Left cardiac atrium (tissue), 4 donors: ENCODE measurements at regions not wholly inside any gene's neighbourhood (a gene's known extent, or its start where the extent isn't known, plus 50 kb on each side); places are given as distances from the start of the nearest gene placed in this dataset.
A peak's percentile ranks its signal among the peaks of the same experiment; 100 is the strongest.

Experiments
- ATAC-seq, 2 donors: fragments of 200-7000 bp; cut with Tn5 transposase; one replicate each; pipeline ENCODE4 v1.9.1; 2020; ENCODE audit warnings: mild to moderate bottlenecking in 2 of 2, moderate library complexity in 2 of 2
- DNase-seq: peaks from one replicate; pipeline ENCODE4 v3.0.0-alpha.2; 2020
- intact Hi-C, 2 donors: fragments of 100-400 bp; cut with DNase I; formaldehyde crosslinking; loops; one replicate each; pipeline versions ENCODE4 v1.14.1 to v1.15.1; 2022 to 2023
- donor health status: DM: no; HTN: yes; CAD: no.
- donor health status: DM: no; HTN: yes; CAD: no; lungs with severe emphysema.
- donor health status: DM: yes; HTN: yes; CAD: no.
- donor health status: Dilated cardiomyopathy.

GRCh38 chr6:151738960-151739359 is 68.5 kb upstream of the ESR1 start:
- DNase-seq: no peak
- no peak for ATAC-seq
- intact Hi-C loops: no loop called here

- intact Hi-C loops: no loop called here
- DNase-seq: no peak
- no peak for ATAC-seq
Measured at GRCh38 chr6:151740820-151741219, 66.7 kb upstream of the ESR1 start.

GRCh38 chr6:151747896-151748295 is 59.6 kb upstream of the ESR1 start:
- ATAC-seq: peak in 1 of 2 donors; percentile 51
- intact Hi-C loops: no loop called here
- no peak for DNase-seq

GRCh38 chr6:151749341-151749740 is 58.1 kb upstream of the ESR1 start:
- ATAC-seq (no peak), DNase-seq (no peak)
- intact Hi-C loops: no loop called here

- intact Hi-C loops: no loop called here
- ATAC-seq (no peak), DNase-seq (no peak)
Measured at GRCh38 chr6:151753581-151753980, 53.9 kb upstream of the ESR1 start.

- DNase-seq: no peak
- intact Hi-C loops: no loop called here
- no peak for ATAC-seq
Measured at GRCh38 chr6:151757506-151757955, 50.0 kb upstream of the ESR1 start.
